ENCODE measurements at regions not wholly inside any gene's neighbourhood (a gene's known extent, or its start where the extent isn't known, plus 50 kb on each side); places are given as distances from the start of the nearest gene placed in this dataset.
A peak's percentile ranks its signal among the peaks of the same experiment; 100 is the strongest.

GRCh38 chr18:8458546-8459215 is 150.6 kb upstream of the RAB12 start:
- DNase-seq = no peak

GRCh38 chr18:8460748-8461147 is 148.5 kb upstream of the RAB12 start:
- DNase-seq = no peak

- no peak for DNase-seq
Observed at GRCh38 chr18:8461544-8461943, 147.7 kb upstream of the RAB12 start.

GRCh38 chr18:8462651-8463185 is 146.5 kb upstream of the RAB12 start:
- no peak for DNase-seq

GRCh38 chr18:8463791-8464190 is 145.4 kb upstream of the RAB12 start:
- no peak for DNase-seq

- no peak for DNase-seq
Observed at GRCh38 chr18:8468191-8468590, 141.0 kb upstream of the RAB12 start.

GRCh38 chr18:8468921-8469335 is 140.3 kb upstream of the RAB12 start:
- DNase-seq = no peak

GRCh38 chr18:8469544-8470130 is 139.6 kb upstream of the RAB12 start:
- no peak for DNase-seq

- no peak for DNase-seq
Observed at GRCh38 chr18:8471372-8471771, 137.9 kb upstream of the RAB12 start.

GRCh38 chr18:8474661-8475060 is 134.6 kb upstream of the RAB12 start:
- DNase-seq = no peak

GRCh38 chr18:8477615-8478014 is 131.6 kb upstream of the RAB12 start:
- no peak for DNase-seq

GRCh38 chr18:8478166-8478967 is 130.9 kb upstream of the RAB12 start:
- DNase-seq = peak in 4 of 5 donors; percentile 15 to 40 (median 20)

GRCh38 chr18:8478968-8479370 is 130.3 kb upstream of the RAB12 start:
- no peak for DNase-seq

GRCh38 chr18:8479789-8480188 is 129.4 kb upstream of the RAB12 start:
- no peak for DNase-seq

GRCh38 chr18:8480506-8481328 is 128.5 kb upstream of the RAB12 start:
- DNase-seq = no peak

- DNase-seq = no peak
Observed at GRCh38 chr18:8484951-8485350, 124.3 kb upstream of the RAB12 start.

GRCh38 chr18:8489761-8490160 is 119.5 kb upstream of the RAB12 start:
- no peak for DNase-seq

- no peak for DNase-seq
Observed at GRCh38 chr18:8491516-8491915, 117.7 kb upstream of the RAB12 start.

- no peak for DNase-seq
Observed at GRCh38 chr18:8493141-8493540, 116.1 kb upstream of the RAB12 start.

GRCh38 chr18:8496186-8496585 is 113.1 kb upstream of the RAB12 start:
- DNase-seq = no peak

- no peak for DNase-seq
Observed at GRCh38 chr18:8498905-8499304, 110.3 kb upstream of the RAB12 start.

GRCh38 chr18:8499810-8500675 is 109.2 kb upstream of the RAB12 start:
- no peak for DNase-seq
